Mammary epithelial cell (primary cell): ENCODE measurements at regions not wholly inside any gene's neighbourhood (a gene's known extent, or its start where the extent isn't known, plus 50 kb on each side); places are given as distances from the start of the nearest gene placed in this dataset.

Source experiments
- EZH2 ChIP-seq: IDR thresholded peaks from 2 replicates; pipeline ENCODE4 v1.6.1; 2012; ENCODE audit warnings: low read length, inconsistent platforms, borderline replicate concordance
- TF ChIP-seq, protein P1 (sequence below), 2 donors: IDR thresholded peaks in 1 of 2; conservative IDR thresholded peaks in 1 of 2; 2 replicates each; pipeline ENCODE4 v1.5.1; 2011 to 2012; ENCODE audit warnings: inconsistent platforms in 2 of 2, low read length in 2 of 2, mild to moderate bottlenecking in 2 of 2, control low read depth in 1 of 2, low read depth in 1 of 2; ENCODE audit not compliant: insufficient read depth in 1 of 2; ENCODE audit errors: extremely low read depth in 1 of 2

- TF ChIP-seq, protein P1, sequence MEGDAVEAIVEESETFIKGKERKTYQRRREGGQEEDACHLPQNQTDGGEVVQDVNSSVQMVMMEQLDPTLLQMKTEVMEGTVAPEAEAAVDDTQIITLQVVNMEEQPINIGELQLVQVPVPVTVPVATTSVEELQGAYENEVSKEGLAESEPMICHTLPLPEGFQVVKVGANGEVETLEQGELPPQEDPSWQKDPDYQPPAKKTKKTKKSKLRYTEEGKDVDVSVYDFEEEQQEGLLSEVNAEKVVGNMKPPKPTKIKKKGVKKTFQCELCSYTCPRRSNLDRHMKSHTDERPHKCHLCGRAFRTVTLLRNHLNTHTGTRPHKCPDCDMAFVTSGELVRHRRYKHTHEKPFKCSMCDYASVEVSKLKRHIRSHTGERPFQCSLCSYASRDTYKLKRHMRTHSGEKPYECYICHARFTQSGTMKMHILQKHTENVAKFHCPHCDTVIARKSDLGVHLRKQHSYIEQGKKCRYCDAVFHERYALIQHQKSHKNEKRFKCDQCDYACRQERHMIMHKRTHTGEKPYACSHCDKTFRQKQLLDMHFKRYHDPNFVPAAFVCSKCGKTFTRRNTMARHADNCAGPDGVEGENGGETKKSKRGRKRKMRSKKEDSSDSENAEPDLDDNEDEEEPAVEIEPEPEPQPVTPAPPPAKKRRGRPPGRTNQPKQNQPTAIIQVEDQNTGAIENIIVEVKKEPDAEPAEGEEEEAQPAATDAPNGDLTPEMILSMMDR (conservative IDR thresholded peaks at IDR 0.05 in 1 of 2, IDR thresholded peaks at IDR 0.05 in 1 of 2; ENCODE audit: extremely low read depth in 1 of 2, insufficient read depth in 1 of 2, low read depth in 1 of 2, low read length in 2 of 2): no peak
- no peak for TF ChIP-seq EZH2
Measured at GRCh38 chr6:79803917-79804316, 143.4 kb downstream of the ELOVL4 start.
